Fibroblast of pulmonary artery (primary cell): ENCODE measurements at regions not wholly inside any gene's neighbourhood (a gene's known extent, or its start where the extent isn't known, plus 50 kb on each side); places are given as distances from the start of the nearest gene placed in this dataset.
"Not testable (repeated sequence)": the region's sequence is repeated elsewhere in the genome, so short reads cannot be mapped to it uniquely, and the experiment has no call there.

Source experiments
- DNase-seq: peaks from one replicate; pipeline ENCODE4 v3.0.0-alpha.2; 2010; ENCODE audit warnings: low read depth
- H3K4me3 ChIP-seq: replicated peaks from 2 replicates; pipeline ENCODE4 v1.5.1; 2011; ENCODE audit warnings: low read depth, mild to moderate bottlenecking, control low read depth, low read length, moderate library complexity
- CTCF ChIP-seq: IDR thresholded peaks from 2 replicates; pipeline ENCODE4 v1.5.1; 2011; ENCODE audit warnings: mild to moderate bottlenecking, control low read depth, low read length, inconsistent platforms; ENCODE audit errors: missing control alignments

- TF ChIP-seq CTCF, result no peak
- DNase-seq, result no peak
- no peak overlapping the region for H3K4me3 ChIP-seq
These were observed 345.5 kb upstream of the CDH19 start for GRCh38 chr18:66949419-66949818.

- H3K4me3 ChIP-seq, result no peak overlapping the region
- no peak for TF ChIP-seq CTCF
- no peak for DNase-seq
These were observed 333.7 kb upstream of the CDH19 start for GRCh38 chr18:66937546-66937945.

GRCh38 chr18:66931010-66931409, 327.1 kb upstream of the CDH19 start:
- no peak for DNase-seq
- no peak for TF ChIP-seq CTCF
- no peak overlapping the region for H3K4me3 ChIP-seq

- no peak for DNase-seq
- H3K4me3 ChIP-seq, result no peak overlapping the region
- no peak for TF ChIP-seq CTCF
These were observed 312.9 kb upstream of the CDH19 start for GRCh38 chr18:66916834-66917233.

- TF ChIP-seq CTCF, result no peak
- no peak overlapping the region for H3K4me3 ChIP-seq
- DNase-seq, result no peak
These were observed 296.9 kb upstream of the CDH19 start for GRCh38 chr18:66900837-66901236.

GRCh38 chr18:66895631-66896030, 291.7 kb upstream of the CDH19 start:
- no peak overlapping the region for H3K4me3 ChIP-seq
- TF ChIP-seq CTCF, result no peak
- no peak for DNase-seq

- TF ChIP-seq CTCF, result no peak
- no peak for DNase-seq
- H3K4me3 ChIP-seq, result no peak overlapping the region
These were observed 291.0 kb upstream of the CDH19 start for GRCh38 chr18:66894851-66895250.

GRCh38 chr18:66892388-66892787, 288.5 kb upstream of the CDH19 start:
- not testable (repeated sequence) for H3K4me3 ChIP-seq, DNase-seq
